Neural crest cell (in vitro differentiated cells): ENCODE measurements at regions not wholly inside any gene's neighbourhood (a gene's known extent, or its start where the extent isn't known, plus 50 kb on each side); places are given as distances from the start of the nearest gene placed in this dataset.

Experiments used
- DNase-seq: peaks from one replicate; pipeline ENCODE4 v3.0.0; 2021; ENCODE audit warnings: low read depth, mixed read lengths, low spot score
- H3K27ac Mint-ChIP-seq: one replicate; pipeline ENCODE4 v1.8.0; 2021; ENCODE audit warnings: mild to moderate bottlenecking, mixed read lengths; ENCODE audit not compliant: unreplicated experiment
- H3K27me3 Mint-ChIP-seq: 2 replicates; pipeline ENCODE4 v1.8.0; 2021; ENCODE audit warnings: low read depth, mild to moderate bottlenecking, mixed read lengths
- H3K36me3 Mint-ChIP-seq: 2 replicates; pipeline ENCODE4 v1.8.0; 2021; ENCODE audit warnings: low read depth, mild to moderate bottlenecking, mixed read lengths
- H3K4me1 Mint-ChIP-seq: 2 replicates; pipeline ENCODE4 v1.8.0; 2021; ENCODE audit warnings: mixed read lengths
- H3K4me3 Mint-ChIP-seq: one replicate; pipeline ENCODE4 v1.8.0; 2021; ENCODE audit warnings: mild to moderate bottlenecking, mixed read lengths
- H3K9me3 Mint-ChIP-seq: 2 replicates; pipeline ENCODE4 v1.8.0; 2021; ENCODE audit warnings: mixed read lengths
- TF ChIP-seq, protein P1 (sequence below): fragments of 200-600 bp; sonication (generic); conservative IDR thresholded peaks from 2 replicates; pipeline ENCODE4 v1.5.0; 2021; ENCODE audit warnings: antibody characterized with exemption, mild to moderate bottlenecking

DNA sequence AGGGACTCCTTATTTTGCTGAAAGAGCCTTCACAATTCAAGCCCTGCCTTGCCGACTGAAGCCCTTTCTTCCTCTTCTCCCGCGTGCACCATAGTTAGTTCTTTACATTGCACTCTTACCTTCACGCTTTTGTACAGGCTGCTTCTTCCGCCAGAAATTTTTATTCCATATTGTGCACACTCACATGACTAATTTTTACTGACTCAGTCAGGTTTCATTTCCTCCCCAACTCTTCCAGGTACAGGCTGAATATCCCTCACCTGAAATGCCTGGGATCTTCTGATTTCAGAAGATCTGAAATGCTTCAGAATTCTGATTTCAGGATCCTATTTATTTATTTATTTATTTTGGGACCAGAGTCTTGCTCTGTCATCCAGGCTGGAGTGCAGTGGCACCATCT lies 172.8 kb downstream of the ZNF281 start:
- H3K4me1 Mint-ChIP-seq = peaks cover 30% of the 10 kb centered on the region
- H3K9me3 Mint-ChIP-seq = peaks cover 4% of the 10 kb centered on the region
- no peaks in the 10 kb centered on the region for H3K36me3 Mint-ChIP-seq
- H3K27me3 Mint-ChIP-seq = peaks cover 5% of the 10 kb centered on the region
- DNase-seq = no peak
- TF ChIP-seq, protein P1, sequence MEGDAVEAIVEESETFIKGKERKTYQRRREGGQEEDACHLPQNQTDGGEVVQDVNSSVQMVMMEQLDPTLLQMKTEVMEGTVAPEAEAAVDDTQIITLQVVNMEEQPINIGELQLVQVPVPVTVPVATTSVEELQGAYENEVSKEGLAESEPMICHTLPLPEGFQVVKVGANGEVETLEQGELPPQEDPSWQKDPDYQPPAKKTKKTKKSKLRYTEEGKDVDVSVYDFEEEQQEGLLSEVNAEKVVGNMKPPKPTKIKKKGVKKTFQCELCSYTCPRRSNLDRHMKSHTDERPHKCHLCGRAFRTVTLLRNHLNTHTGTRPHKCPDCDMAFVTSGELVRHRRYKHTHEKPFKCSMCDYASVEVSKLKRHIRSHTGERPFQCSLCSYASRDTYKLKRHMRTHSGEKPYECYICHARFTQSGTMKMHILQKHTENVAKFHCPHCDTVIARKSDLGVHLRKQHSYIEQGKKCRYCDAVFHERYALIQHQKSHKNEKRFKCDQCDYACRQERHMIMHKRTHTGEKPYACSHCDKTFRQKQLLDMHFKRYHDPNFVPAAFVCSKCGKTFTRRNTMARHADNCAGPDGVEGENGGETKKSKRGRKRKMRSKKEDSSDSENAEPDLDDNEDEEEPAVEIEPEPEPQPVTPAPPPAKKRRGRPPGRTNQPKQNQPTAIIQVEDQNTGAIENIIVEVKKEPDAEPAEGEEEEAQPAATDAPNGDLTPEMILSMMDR = no peak
- H3K4me3 Mint-ChIP-seq = no peak overlapping the region
- no peak overlapping the region for H3K27ac Mint-ChIP-seq

DNA sequence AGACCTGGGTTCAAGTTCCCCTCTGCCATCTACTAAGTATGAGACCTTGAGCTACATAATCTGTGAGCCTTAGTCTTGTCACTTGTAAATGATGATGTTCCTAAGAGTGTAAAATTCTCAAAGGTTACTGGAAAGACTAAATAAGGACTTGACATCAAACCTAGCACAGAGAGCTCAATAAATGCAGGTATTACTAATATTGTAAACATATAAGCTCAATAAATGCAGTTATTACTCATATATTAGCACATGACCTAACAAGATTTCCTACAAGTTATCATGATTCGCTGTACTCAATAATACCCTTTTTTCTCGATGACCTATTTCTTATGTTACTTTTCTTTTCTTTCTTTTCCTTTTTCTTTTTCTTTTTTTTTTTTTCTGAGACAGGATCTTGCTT lies 174.9 kb downstream of the ZNF281 start:
- Mint-ChIP-seq H3K9me3 (peaks cover 4% of the 10 kb centered on the region), H3K27ac (no peak overlapping the region), H3K4me1 (peaks cover 10% of the 10 kb centered on the region), H3K27me3 (peaks cover 5% of the 10 kb centered on the region), H3K4me3 (no peak overlapping the region), H3K36me3 (no peaks in the 10 kb centered on the region)
- TF ChIP-seq, protein P1 = no peak
- DNase-seq = no peak

DNA sequence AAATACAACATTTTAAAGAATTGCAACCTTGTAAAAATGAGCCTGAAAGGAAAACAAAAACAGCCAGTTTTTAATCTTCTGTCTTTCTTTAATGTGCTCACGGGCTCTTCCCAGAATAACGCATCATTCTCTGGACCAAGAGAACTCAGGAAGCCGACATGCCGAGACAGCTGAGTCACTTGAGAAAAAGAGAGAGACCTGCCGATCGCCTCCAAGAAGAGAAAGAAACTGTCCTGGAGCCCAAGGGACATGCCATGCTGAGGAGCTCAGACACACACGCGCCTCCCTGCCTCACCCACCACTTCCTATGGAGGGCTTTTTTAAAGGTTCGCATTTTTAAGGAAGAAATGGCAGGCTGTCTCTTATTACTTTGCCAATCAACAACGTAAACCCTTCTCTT lies 176.4 kb downstream of the ZNF281 start:
- TF ChIP-seq, protein P1 = no peak
- Mint-ChIP-seq H3K27me3 (peaks cover 5% of the 10 kb centered on the region), H3K27ac (peak overlapping the region; percentile 44), H3K4me1 (peaks cover 20% of the 10 kb centered on the region), H3K9me3 (peaks cover 4% of the 10 kb centered on the region), H3K36me3 (no peaks in the 10 kb centered on the region), H3K4me3 (no peak overlapping the region)
- no peak for DNase-seq

DNA sequence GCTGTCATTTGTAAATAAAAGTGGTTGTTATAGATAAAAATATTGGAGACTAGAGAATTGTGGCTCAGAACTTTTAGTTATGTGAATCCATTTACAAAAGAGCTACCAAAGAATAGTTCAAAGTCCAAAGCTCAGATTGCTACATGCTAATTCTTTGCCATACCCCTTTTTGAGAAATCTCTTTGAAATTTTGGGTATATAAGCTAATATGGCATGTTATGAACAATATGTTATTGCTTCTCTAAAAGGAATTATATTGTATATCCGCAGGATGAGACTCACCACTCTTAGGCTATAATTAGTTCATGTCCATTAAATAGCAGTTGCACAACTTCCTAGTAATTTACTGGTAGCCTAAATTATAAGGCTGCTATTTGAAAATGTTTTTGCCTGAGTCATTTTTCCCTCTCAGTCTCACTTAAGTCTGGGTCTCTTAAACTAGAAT lies 178.0 kb downstream of the ZNF281 start:
- H3K9me3 Mint-ChIP-seq = peaks cover 4% of the 10 kb centered on the region
- H3K4me3 Mint-ChIP-seq = no peak overlapping the region
- no peaks in the 10 kb centered on the region for H3K36me3 Mint-ChIP-seq
- H3K27me3 Mint-ChIP-seq = peaks cover 5% of the 10 kb centered on the region
- DNase-seq = no peak
- H3K27ac Mint-ChIP-seq = no peak overlapping the region
- peaks cover 32% of the 10 kb centered on the region for H3K4me1 Mint-ChIP-seq
- TF ChIP-seq, protein P1 = no peak

DNA sequence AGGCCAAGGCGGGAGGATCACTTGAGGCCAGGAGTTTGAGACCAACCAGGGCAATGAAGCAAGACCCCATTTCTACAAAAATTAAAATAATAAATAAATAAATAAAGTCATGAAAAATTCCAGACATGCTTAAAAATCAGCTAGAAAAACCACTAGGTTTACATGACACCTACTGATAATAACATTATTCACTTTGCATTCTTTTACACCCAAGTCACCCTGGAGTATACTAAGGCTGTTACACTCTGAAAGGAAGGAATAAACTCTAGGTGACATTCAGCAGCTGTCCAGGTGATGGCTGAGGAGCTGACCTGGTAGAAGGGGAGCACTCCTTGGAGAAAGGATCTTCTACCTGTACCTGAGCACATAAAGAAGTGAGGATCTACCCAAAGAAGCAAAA lies 179.2 kb downstream of the ZNF281 start:
- peaks cover 42% of the 10 kb centered on the region for H3K4me1 Mint-ChIP-seq
- H3K27me3 Mint-ChIP-seq = peaks cover 5% of the 10 kb centered on the region
- no peaks in the 10 kb centered on the region for H3K9me3 Mint-ChIP-seq
- DNase-seq = no peak
- H3K27ac Mint-ChIP-seq = no peak overlapping the region
- TF ChIP-seq, protein P1 = no peak
- H3K36me3 Mint-ChIP-seq = no peaks in the 10 kb centered on the region
- H3K4me3 Mint-ChIP-seq = no peak overlapping the region

DNA sequence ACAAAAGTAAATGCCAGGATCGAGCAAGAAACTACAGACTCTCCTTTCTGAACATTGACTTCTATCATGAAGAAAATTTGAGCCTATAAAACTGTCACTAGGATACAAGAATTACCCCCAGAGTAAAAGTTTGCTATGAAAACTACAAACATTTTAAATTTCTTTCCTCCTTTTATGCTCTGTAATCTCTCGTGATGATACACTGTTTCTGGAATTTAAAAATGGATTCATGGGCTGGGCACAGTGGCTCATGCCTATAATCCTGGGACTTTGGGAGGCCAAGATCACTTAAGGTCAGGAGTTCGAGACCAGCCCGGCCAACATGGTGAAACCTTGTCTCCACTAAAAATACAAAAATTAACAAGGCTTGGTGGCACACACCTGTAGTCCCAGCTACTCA lies 181.3 kb downstream of the ZNF281 start:
- H3K4me3 Mint-ChIP-seq = peak overlapping the region; percentile 45
- H3K27ac Mint-ChIP-seq = peak overlapping the region; percentile 85
- H3K4me1 Mint-ChIP-seq = peaks cover 56% of the 10 kb centered on the region

More for the DNA sequence above, 181.3 kb downstream of the ZNF281 start:
- TF ChIP-seq, protein P1 = no peak
- DNase-seq = no peak
- H3K27me3 Mint-ChIP-seq = no peaks in the 10 kb centered on the region
- peaks cover 4% of the 10 kb centered on the region for H3K9me3 Mint-ChIP-seq
- H3K36me3 Mint-ChIP-seq = no peaks in the 10 kb centered on the region
